Naive B cell (primary cell): ENCODE measurements at regions not wholly inside any gene's neighbourhood (a gene's known extent, or its start where the extent isn't known, plus 50 kb on each side); places are given as distances from the start of the nearest gene placed in this dataset.

Source experiments
- ATAC-seq, 2 donors: fragments of 150-1000 bp; cut with Tn5 transposase; 2 replicates each; pipeline ENCODE4 v1.10.0; 2021; ENCODE audit warnings: low read depth in 2 of 2, mild to moderate bottlenecking in 2 of 2, moderate library complexity in 2 of 2
- DNase-seq: peaks from one replicate; pipeline ENCODE4 v3.0.0; 2022
- H3K27ac Mint-ChIP-seq, 6 donors: one replicate each; pipeline ENCODE4 v1.8.0; 2020 to 2022; ENCODE audit warnings: mild to moderate bottlenecking in 6 of 6, mixed read lengths in 6 of 6, moderate library complexity in 5 of 6, inconsistent platforms in 2 of 6
- H3K27me3 Mint-ChIP-seq, 3 donors: one replicate each; pipeline ENCODE4 v1.8.0; 2021 to 2022; ENCODE audit warnings: mixed read lengths in 3 of 3, mild to moderate bottlenecking in 1 of 3
- H3K36me3 Mint-ChIP-seq, 2 donors: one replicate each; pipeline ENCODE4 v1.8.0; 2020 to 2022; ENCODE audit warnings: mixed read lengths in 2 of 2, inconsistent platforms in 1 of 2, mild to moderate bottlenecking in 1 of 2
- H3K4me1 Mint-ChIP-seq, 3 donors: one replicate each; pipeline ENCODE4 v1.8.0; 2020 to 2022; ENCODE audit warnings: mixed read lengths in 3 of 3, inconsistent platforms in 1 of 3, mild to moderate bottlenecking in 1 of 3, moderate library complexity in 1 of 3
- H3K4me3 Mint-ChIP-seq, 8 donors: one replicate each; pipeline ENCODE4 v1.8.0; 2020 to 2022; ENCODE audit warnings: mild to moderate bottlenecking in 8 of 8, mixed read lengths in 8 of 8, moderate library complexity in 8 of 8, inconsistent platforms in 2 of 8
- H3K9me3 Mint-ChIP-seq, 7 donors: one replicate each; pipeline ENCODE4 v1.8.0; 2020 to 2022; ENCODE audit warnings: mixed read lengths in 7 of 7, mild to moderate bottlenecking in 5 of 7, inconsistent platforms in 2 of 7, moderate library complexity in 1 of 7

DNA sequence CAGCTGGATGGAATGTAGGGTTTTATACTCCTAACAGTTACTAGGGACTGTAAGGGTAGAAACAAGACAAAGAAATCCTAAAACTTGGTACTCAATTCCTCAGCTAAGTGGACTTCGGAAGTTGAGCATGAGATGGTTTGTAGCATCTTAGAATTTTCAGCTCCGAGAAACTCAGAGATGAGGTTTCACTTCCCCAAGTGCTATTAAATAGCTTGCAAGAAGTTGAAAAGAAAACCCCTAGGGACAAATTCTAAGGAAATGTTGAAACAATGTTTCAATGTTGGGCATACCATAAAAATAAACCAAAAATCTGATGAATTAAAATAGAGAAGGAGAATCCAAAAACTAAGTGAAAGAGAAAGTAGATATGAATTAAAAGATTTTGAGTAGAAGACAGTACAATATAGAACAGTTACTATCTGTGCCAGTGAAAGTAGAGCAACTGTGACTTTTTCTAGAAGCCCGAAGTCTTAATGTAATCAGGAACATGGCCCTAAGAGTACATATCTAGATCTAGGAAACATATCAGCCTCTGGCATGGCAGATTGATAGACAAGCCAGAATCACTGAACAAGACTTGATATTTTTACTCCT, 308.6 kb upstream of the RGMB start:
- peaks cover 6 to 12% (median 7%) of the 10 kb centered on the region in 3 donors for H3K4me1 Mint-ChIP-seq
- DNase-seq (no peak), ATAC-seq (peak; percentile 37 to 46)
- peaks cover 0 to 6% (median 0%) of the 10 kb centered on the region in 3 donors for H3K27me3 Mint-ChIP-seq
- H3K36me3 Mint-ChIP-seq: no peaks in the 10 kb centered on the region
- H3K9me3 Mint-ChIP-seq: peaks cover 0 to 13% (median 3%) of the 10 kb centered on the region in 7 donors
- no peak overlapping the region for H3K27ac Mint-ChIP-seq
- no peak overlapping the region for H3K4me3 Mint-ChIP-seq

DNA sequence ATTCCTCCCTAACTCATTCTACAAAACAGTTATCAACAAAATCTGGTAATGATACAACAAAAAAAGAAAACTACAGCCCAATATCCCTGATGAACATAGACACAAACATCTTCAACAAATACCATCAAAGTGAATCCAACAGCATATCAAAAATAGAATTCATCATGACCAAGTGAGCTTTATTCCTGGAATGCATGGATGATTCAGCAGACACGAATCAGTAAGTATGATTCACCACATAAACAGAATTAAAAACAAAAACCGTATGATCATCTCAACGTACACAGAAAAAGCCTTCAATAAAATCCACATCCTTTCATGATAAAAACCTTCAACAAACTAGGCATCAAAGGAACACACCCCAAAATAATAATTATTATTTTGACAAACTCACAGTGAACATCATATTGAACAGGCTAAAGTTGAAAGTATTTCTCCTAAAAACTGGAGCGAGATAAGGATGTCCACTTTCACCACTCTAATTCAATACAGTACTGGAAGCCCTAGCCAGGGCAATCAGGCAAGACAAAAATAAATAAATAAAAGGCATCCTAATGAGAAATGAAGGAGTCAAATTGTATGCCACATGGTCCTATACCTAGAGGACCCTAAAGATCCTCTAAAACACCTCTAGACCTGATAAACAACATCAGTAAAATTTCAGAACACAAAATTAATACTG, 305.1 kb upstream of the RGMB start:
- no peak overlapping the region for H3K27ac Mint-ChIP-seq
- DNase-seq (no peak), ATAC-seq (no peak)
- no peaks in the 10 kb centered on the region for H3K36me3 Mint-ChIP-seq
- no peaks in the 10 kb centered on the region for H3K27me3 Mint-ChIP-seq
- peaks cover 6 to 12% (median 7%) of the 10 kb centered on the region in 3 donors for H3K4me1 Mint-ChIP-seq
- peaks cover 0 to 13% (median 3%) of the 10 kb centered on the region in 7 donors for H3K9me3 Mint-ChIP-seq
- H3K4me3 Mint-ChIP-seq: no peak overlapping the region

- Mint-ChIP-seq H3K4me3 (no peak overlapping the region), H3K4me1 (no peaks in the 10 kb centered on the region), H3K27me3 (no peaks in the 10 kb centered on the region), H3K36me3 (no peaks in the 10 kb centered on the region), H3K9me3 (peaks cover 0 to 13% (median 2%) of the 10 kb centered on the region in 7 donors), H3K27ac (no peak overlapping the region)
- no peak for DNase-seq
- ATAC-seq: no peak
These were observed 302.7 kb upstream of the RGMB start for GRCh38 chr5:98470747-98471146.

GRCh38 chr5:98471458-98471857, 302.0 kb upstream of the RGMB start:
- Mint-ChIP-seq H3K27ac (no peak overlapping the region), H3K36me3 (no peaks in the 10 kb centered on the region), H3K4me1 (no peaks in the 10 kb centered on the region), H3K4me3 (no peak overlapping the region), H3K27me3 (no peaks in the 10 kb centered on the region), H3K9me3 (peaks cover 0 to 13% (median 2%) of the 10 kb centered on the region in 7 donors)
- no peak for DNase-seq
- ATAC-seq: no peak

DNA sequence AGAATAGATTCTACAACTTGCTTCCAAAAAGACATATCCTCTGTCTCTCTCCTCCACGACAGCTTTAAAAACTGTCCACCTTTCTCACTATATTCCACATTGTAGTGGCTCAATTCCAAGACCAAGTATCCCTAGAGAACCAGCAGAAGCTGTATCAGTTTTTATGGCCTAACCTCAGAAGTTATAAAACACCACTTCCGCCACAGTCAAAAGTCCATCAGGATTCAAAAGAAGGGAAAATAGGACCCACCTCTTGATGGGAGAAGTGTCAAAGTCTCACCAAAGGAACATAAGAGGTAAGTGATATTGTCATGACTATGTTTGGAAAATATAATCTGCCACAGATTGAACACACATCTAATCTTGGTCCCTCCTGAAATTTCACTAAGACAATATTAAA, 299.2 kb upstream of the RGMB start:
- Mint-ChIP-seq H3K27ac (no peak overlapping the region), H3K36me3 (no peaks in the 10 kb centered on the region), H3K9me3 (peaks cover 0 to 3% (median 0%) of the 10 kb centered on the region in 7 donors), H3K4me3 (no peak overlapping the region), H3K27me3 (no peaks in the 10 kb centered on the region), H3K4me1 (no peaks in the 10 kb centered on the region)
- DNase-seq (no peak), ATAC-seq (no peak)

DNA sequence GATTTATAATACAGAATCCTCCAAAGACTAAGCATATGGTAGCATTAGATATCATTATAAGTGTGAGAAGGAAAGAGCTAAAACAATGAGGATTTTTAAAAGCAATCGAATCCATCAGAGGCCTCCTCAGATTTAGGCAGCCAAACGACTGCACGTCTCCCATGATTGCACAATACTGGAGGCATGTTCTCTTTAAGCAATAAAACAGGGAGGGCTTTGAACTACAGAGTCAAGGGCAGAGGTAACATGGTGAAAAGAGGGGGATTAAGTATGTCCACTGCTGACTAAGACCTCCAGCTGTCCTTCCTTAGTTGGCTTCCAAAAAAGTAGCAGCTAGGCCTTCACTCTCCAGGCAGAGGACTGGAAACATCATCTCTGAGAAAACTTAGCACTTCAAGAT, 298.7 kb upstream of the RGMB start:
- Mint-ChIP-seq H3K27ac (no peak overlapping the region), H3K36me3 (no peaks in the 10 kb centered on the region), H3K4me3 (no peak overlapping the region), H3K9me3 (peaks cover 0 to 3% (median 0%) of the 10 kb centered on the region in 7 donors), H3K4me1 (no peaks in the 10 kb centered on the region), H3K27me3 (no peaks in the 10 kb centered on the region)
- no peak for DNase-seq
- no peak for ATAC-seq

GRCh38 chr5:98482321-98483300, 290.9 kb upstream of the RGMB start:
- ATAC-seq (no peak), DNase-seq (no peak)
- H3K27me3 Mint-ChIP-seq: peaks cover 0 to 3% (median 0%) of the 10 kb centered on the region in 3 donors
- no peak overlapping the region for H3K4me3 Mint-ChIP-seq
- no peaks in the 10 kb centered on the region for H3K36me3 Mint-ChIP-seq
- no peaks in the 10 kb centered on the region for H3K4me1 Mint-ChIP-seq
- no peak overlapping the region for H3K27ac Mint-ChIP-seq
- peaks cover 0 to 2% (median 0%) of the 10 kb centered on the region in 7 donors for H3K9me3 Mint-ChIP-seq

GRCh38 chr5:98483301-98483685, 290.2 kb upstream of the RGMB start:
- DNase-seq (no peak), ATAC-seq (no peak)
- peaks cover 0 to 2% (median 0%) of the 10 kb centered on the region in 7 donors for H3K9me3 Mint-ChIP-seq
- H3K27ac Mint-ChIP-seq: no peak overlapping the region
- H3K4me1 Mint-ChIP-seq: no peaks in the 10 kb centered on the region
- H3K36me3 Mint-ChIP-seq: no peaks in the 10 kb centered on the region
- H3K27me3 Mint-ChIP-seq: peaks cover 0 to 3% (median 0%) of the 10 kb centered on the region in 3 donors
- H3K4me3 Mint-ChIP-seq: no peak overlapping the region

DNA sequence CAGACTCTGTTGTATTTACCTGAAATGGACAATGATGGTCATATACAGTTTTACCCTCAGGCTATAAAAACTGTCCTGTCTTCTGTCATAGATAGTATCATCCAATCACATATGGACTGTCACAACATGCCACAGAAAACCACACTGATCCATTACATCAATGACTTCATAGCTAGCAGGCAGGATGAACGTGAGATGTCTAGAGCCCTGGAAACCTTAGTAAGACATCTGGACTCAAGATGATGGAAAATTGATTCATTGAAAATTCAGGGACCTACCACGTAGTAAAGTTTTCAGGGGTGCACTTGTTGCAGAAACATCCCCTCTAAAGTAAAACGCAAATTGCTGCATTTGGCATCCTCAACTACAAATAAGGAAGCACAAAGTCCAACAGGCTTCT, 284.4 kb upstream of the RGMB start:
- DNase-seq: no peak
- ATAC-seq: no peak
- Mint-ChIP-seq H3K27me3 (peaks cover 0 to 7% (median 0%) of the 10 kb centered on the region in 3 donors), H3K9me3 (peaks cover 5 to 15% (median 10%) of the 10 kb centered on the region in 7 donors), H3K4me3 (no peak overlapping the region), H3K4me1 (no peaks in the 10 kb centered on the region), H3K27ac (no peak overlapping the region), H3K36me3 (no peaks in the 10 kb centered on the region)

DNA sequence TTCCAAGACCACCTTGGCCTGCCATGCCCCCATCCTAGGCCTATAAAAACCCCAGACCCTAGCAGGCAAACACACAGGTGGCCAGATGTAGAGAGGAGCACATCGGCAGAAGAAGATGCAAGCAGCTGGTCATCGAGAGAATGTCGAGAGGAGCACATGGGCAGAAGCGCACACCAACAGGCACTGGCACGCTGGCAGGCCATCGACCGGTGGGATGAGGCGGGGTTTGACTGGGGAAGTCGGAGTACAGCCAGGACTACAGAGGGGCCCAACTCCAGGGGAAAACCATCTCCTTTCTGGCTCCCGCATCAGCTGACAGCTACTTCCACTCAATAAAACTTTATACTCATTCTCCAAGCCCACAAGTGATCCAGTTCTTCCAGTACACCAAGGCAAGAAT, 283.1 kb upstream of the RGMB start:
- Mint-ChIP-seq H3K4me3 (no peak overlapping the region), H3K27me3 (peaks cover 0 to 7% (median 0%) of the 10 kb centered on the region in 3 donors)

DNA sequence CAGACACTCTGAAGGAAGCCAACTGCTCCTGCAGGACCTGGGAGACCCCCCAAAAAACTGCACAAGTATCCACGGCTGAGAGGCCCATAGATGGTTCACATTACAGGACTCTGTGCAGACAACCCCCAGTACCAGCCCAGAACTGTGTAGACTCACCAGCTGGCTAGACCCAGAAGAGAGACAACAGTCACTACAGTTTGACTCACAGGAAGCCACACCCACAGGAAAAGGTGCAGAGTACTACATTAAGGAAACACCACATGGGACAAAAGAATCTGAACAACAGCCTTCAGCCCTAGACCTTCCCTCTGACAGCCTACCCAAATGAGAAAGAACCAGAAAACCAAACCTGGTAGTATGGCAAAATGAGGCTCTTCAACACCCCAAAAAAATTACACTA, 281.2 kb upstream of the RGMB start:
- peaks cover 0 to 5% (median 0%) of the 10 kb centered on the region in 3 donors for H3K27me3 Mint-ChIP-seq
- H3K36me3 Mint-ChIP-seq: no peaks in the 10 kb centered on the region
- ATAC-seq (no peak), DNase-seq (no peak)
- no peak overlapping the region for H3K4me3 Mint-ChIP-seq
- peaks cover 6 to 22% (median 14%) of the 10 kb centered on the region in 7 donors for H3K9me3 Mint-ChIP-seq
- no peaks in the 10 kb centered on the region for H3K4me1 Mint-ChIP-seq
- H3K27ac Mint-ChIP-seq: no peak overlapping the region

More for the DNA sequence above, 283.1 kb upstream of the RGMB start:
- H3K36me3 Mint-ChIP-seq: no peaks in the 10 kb centered on the region
- no peak for DNase-seq
- ATAC-seq: no peak
- no peaks in the 10 kb centered on the region for H3K4me1 Mint-ChIP-seq
- peaks cover 6 to 19% (median 14%) of the 10 kb centered on the region in 7 donors for H3K9me3 Mint-ChIP-seq
- H3K27ac Mint-ChIP-seq: no peak overlapping the region

- H3K9me3 Mint-ChIP-seq: peaks cover 0 to 20% (median 13%) of the 10 kb centered on the region in 7 donors
- no peaks in the 10 kb centered on the region for H3K4me1 Mint-ChIP-seq
- ATAC-seq (no peak), DNase-seq (no peak)
- H3K36me3 Mint-ChIP-seq: no peaks in the 10 kb centered on the region
- H3K27ac Mint-ChIP-seq: no peak overlapping the region
- peaks cover 0 to 5% (median 0%) of the 10 kb centered on the region in 3 donors for H3K27me3 Mint-ChIP-seq
- no peak overlapping the region for H3K4me3 Mint-ChIP-seq
These were observed 276.0 kb upstream of the RGMB start for GRCh38 chr5:98497418-98497817.

DNA sequence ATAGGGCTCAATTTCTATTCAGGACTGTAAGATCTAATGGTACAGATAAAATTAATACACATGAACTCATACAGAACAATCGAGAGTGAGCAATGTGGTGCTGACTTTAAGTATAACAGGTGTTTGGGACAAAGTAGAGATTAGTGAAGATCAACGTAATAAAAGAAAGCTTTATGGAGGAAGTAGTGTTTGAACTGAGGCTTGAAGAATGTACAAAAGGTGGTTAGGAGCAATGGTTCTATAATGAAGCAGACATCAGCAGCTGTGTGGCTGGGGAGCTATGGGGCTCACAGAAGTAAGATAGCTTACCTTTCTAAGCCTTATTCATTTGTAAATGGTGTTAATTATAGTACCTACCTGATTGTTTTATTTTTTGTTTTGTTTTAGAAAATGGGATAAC, 275.4 kb upstream of the RGMB start:
- ATAC-seq (no peak), DNase-seq (no peak)
- H3K27me3 Mint-ChIP-seq: peaks cover 0 to 5% (median 0%) of the 10 kb centered on the region in 3 donors
- peaks cover 0 to 17% (median 12%) of the 10 kb centered on the region in 7 donors for H3K9me3 Mint-ChIP-seq
- H3K4me1 Mint-ChIP-seq: no peaks in the 10 kb centered on the region
- peak overlapping the region in 1 of 6 donors; percentile 34 for H3K27ac Mint-ChIP-seq
- no peaks in the 10 kb centered on the region for H3K36me3 Mint-ChIP-seq
- no peak overlapping the region for H3K4me3 Mint-ChIP-seq
